Tibial nerve (tissue), 4 donors: ENCODE measurements at regions not wholly inside any gene's neighbourhood (a gene's known extent, or its start where the extent isn't known, plus 50 kb on each side); places are given as distances from the start of the nearest gene placed in this dataset.

Source experiments
- DNase-seq, 2 donors: peaks; one replicate each; pipeline ENCODE4 v3.0.0-alpha.2; 2019; ENCODE audit warnings: low spot score in 2 of 2
- H3K27ac ChIP-seq, 4 donors: fragments of 200-600 bp; sonication (generic) in 3 of 4; one replicate each; pipeline ENCODE4 v1.5.1; 2017 to 2019; ENCODE audit warnings: mild to moderate bottlenecking in 1 of 4
- H3K27me3 ChIP-seq, 2 donors: fragments of 200-600 bp; sonication (generic) in 1 of 2; one replicate each; pipeline versions ENCODE4 v1.5.1 to v1.6.0; 2017 to 2019
- H3K36me3 ChIP-seq, 3 donors: fragments of 200-600 bp; sonication (generic); one replicate each; pipeline ENCODE4 v1.5.1; 2018 to 2019
- H3K4me1 ChIP-seq, 4 donors: fragments of 200-600 bp; sonication (generic) in 3 of 4; one replicate each; pipeline ENCODE4 v1.5.1; 2017 to 2019
- H3K4me3 ChIP-seq, 4 donors: fragments of 200-600 bp; sonication (generic) in 3 of 4; one replicate each; pipeline ENCODE4 v1.5.1; 2017 to 2019; ENCODE audit warnings: mild to moderate bottlenecking in 1 of 4, moderate library complexity in 1 of 4
- H3K9me3 ChIP-seq, 4 donors: fragments of 200-600 bp; sonication (generic) in 3 of 4; one replicate each; pipeline ENCODE4 v1.5.1; 2017 to 2019
- CTCF ChIP-seq, 5 experiments: fragments of 200-600 bp in 3 of 5; fragments of 450-650 bp in 2 of 5; sonication (generic) in 3 of 5; IDR thresholded peaks; one replicate each; pipeline ENCODE4 v1.5.1; 2016 to 2019; ENCODE audit warnings: antibody characterized with exemption in 5 of 5, mild to moderate bottlenecking in 3 of 5, moderate library complexity in 2 of 5
- EP300 ChIP-seq, 2 donors: sonication (generic); formaldehyde crosslinking; IDR thresholded peaks; one replicate each; pipeline ENCODE4 v1.6.1; 2017; ENCODE audit warnings: antibody characterized with exemption in 2 of 2, mild to moderate bottlenecking in 1 of 2
- POLR2A ChIP-seq, 2 donors: fragments of 450-650 bp; IDR thresholded peaks; one replicate each; pipeline ENCODE4 v1.6.1; 2017; ENCODE audit warnings: antibody characterized with exemption in 2 of 2, mild to moderate bottlenecking in 2 of 2, moderate library complexity in 2 of 2
- whole genome bisulfite sequencing, 2 donors: methylation state at CpG; one replicate each; pipeline ENCODE4 v1.1.5; 2018; 5-methylcytosine and 5-hydroxymethylcytosine counted together

GRCh38 chr2:38446418-38446817 lies 69.3 kb upstream of the ATL2 start:
- no peak for DNase-seq
- no peaks in the 10 kb centered on the region for H3K27me3 ChIP-seq
- no peaks in the 10 kb centered on the region for H3K9me3 ChIP-seq
- H3K27ac ChIP-seq: no peak overlapping the region
- H3K4me3 ChIP-seq: no peak overlapping the region
- no peaks in the 10 kb centered on the region for H3K36me3 ChIP-seq
- H3K4me1 ChIP-seq: peaks cover 0 to 14% (median 0%) of the 10 kb centered on the region in 4 donors
- WGBS, 2 donors: 48 to 64% methylated on average over 7 of the region's 7 CpGs
- no peak for TF ChIP-seq POLR2A (IDR thresholded peaks at IDR 0.05)
- TF ChIP-seq CTCF (IDR thresholded peaks at IDR 0.05): no peak
- TF ChIP-seq EP300 (IDR thresholded peaks at IDR 0.05): no peak

- no peak overlapping the region for H3K27ac ChIP-seq
- no peak for DNase-seq
- H3K9me3 ChIP-seq: no peaks in the 10 kb centered on the region
- H3K36me3 ChIP-seq: no peaks in the 10 kb centered on the region
- peaks cover 0 to 14% (median 0%) of the 10 kb centered on the region in 4 donors for H3K4me1 ChIP-seq
- WGBS, 2 donors: 69 to 74% methylated on average over 2 of the region's 2 CpGs
- no peak overlapping the region for H3K4me3 ChIP-seq
- no peaks in the 10 kb centered on the region for H3K27me3 ChIP-seq
- TF ChIP-seq CTCF (IDR thresholded peaks at IDR 0.05) (no peak), EP300 (IDR thresholded peaks at IDR 0.05) (no peak), POLR2A (IDR thresholded peaks at IDR 0.05) (no peak)
Observed at GRCh38 chr2:38444247-38444646, 67.2 kb upstream of the ATL2 start.

DNA sequence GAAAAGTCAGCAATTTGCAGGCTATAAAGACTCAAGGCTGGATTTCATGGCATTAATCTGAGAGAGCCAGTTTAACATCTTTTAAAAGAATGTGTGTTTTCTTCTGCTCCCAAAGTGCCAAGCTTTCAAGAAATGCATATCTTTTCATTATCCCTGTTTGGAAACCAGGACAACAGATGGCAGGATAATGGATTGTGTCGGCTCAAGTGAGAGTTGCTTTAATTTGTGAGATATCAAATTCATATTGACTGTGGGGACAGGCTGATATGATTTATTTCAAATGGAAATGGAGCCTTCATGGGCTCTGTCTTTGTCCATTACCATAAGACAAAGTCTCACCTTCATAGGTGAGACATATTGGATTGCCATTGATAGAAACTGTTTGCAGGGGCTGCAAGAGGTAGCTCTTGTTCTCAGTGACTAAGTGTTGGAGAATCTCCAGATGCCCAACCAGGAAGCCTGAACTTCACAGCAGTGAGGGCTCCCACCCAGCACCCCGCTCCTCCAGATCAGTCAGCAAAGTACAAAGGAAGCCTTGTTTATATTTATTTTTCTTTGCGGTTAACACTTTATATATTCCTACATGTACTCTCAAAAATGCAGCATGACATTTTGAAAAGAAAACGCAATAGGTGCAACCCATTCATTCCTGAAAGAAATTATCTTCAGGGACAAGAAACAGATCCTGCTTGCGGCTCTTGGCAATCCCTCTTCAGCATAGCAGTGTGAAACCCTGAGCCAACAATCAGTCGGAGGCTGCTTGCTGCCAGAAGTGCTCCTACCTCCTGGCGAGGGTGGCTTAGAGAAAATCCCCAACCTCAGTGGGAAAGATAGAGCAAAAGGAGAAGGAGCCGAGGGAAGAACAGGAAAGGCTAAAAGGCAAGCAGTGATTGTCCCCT lies 65.8 kb upstream of the ATL2 start:
- H3K36me3 ChIP-seq: no peaks in the 10 kb centered on the region
- no peak for TF ChIP-seq POLR2A (IDR thresholded peaks at IDR 0.05)
- no peak for TF ChIP-seq CTCF (IDR thresholded peaks at IDR 0.05)
- TF ChIP-seq EP300 (IDR thresholded peaks at IDR 0.05): no peak
- peaks cover 0 to 22% (median 0%) of the 10 kb centered on the region in 4 donors for H3K4me1 ChIP-seq
- no peak for DNase-seq
- 28 to 40% methylated on average over 8 of the region's 8 CpGs for WGBS, 2 donors
- no peaks in the 10 kb centered on the region for H3K27me3 ChIP-seq
- no peak overlapping the region for H3K27ac ChIP-seq
- no peak overlapping the region for H3K4me3 ChIP-seq
- H3K9me3 ChIP-seq: no peaks in the 10 kb centered on the region

DNA sequence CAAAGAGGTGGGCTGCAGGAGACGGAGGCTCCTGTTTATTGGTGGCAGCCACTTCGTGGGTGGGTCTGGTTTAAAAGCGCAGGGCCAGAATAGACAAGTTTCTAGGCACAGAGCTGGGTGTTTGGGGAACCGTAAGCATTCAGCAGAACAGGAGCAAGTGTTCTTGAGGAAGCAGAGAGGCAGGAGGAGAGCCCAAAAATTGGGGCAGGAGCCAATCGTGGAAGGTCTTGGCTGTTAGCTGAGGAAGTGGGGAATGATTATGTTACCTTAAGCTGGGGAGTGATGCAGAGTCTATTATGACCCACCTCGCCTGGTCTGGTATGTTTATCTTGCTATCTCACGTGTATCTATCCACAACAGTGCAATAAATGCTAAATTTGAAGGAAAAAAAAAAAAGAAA lies 64.3 kb upstream of the ATL2 start:
- H3K36me3 ChIP-seq: no peaks in the 10 kb centered on the region
- H3K4me1 ChIP-seq: peaks cover 0 to 22% (median 0%) of the 10 kb centered on the region in 4 donors
- WGBS, 2 donors: 89 to 92% methylated on average over 7 of the region's 7 CpGs
- no peak for TF ChIP-seq POLR2A (IDR thresholded peaks at IDR 0.05)
- TF ChIP-seq EP300 (IDR thresholded peaks at IDR 0.05): no peak
- TF ChIP-seq CTCF (IDR thresholded peaks at IDR 0.05): no peak
- no peak for DNase-seq
- H3K27me3 ChIP-seq: no peaks in the 10 kb centered on the region
- no peak overlapping the region for H3K4me3 ChIP-seq
- no peak overlapping the region for H3K27ac ChIP-seq
- no peaks in the 10 kb centered on the region for H3K9me3 ChIP-seq

- no peak overlapping the region for H3K27ac ChIP-seq
- H3K36me3 ChIP-seq: no peaks in the 10 kb centered on the region
- TF ChIP-seq POLR2A (IDR thresholded peaks at IDR 0.05): no peak
- no peak for TF ChIP-seq CTCF (IDR thresholded peaks at IDR 0.05)
- no peak for TF ChIP-seq EP300 (IDR thresholded peaks at IDR 0.05)
- H3K9me3 ChIP-seq: no peaks in the 10 kb centered on the region
- H3K27me3 ChIP-seq: no peaks in the 10 kb centered on the region
- H3K4me1 ChIP-seq: peaks cover 0 to 22% (median 0%) of the 10 kb centered on the region in 4 donors
- H3K4me3 ChIP-seq: no peak overlapping the region
- WGBS, 2 donors: 77 to 81% methylated on average over 5 of the region's 5 CpGs
- DNase-seq: no peak
Observed at GRCh38 chr2:38440655-38441054, 63.6 kb upstream of the ATL2 start.
